ENCODE measurements at regions not wholly inside any gene's neighbourhood (a gene's known extent, or its start where the extent isn't known, plus 50 kb on each side); places are given as distances from the start of the nearest gene placed in this dataset.
"Not testable (repeated sequence)": the region's sequence is repeated elsewhere in the genome, so short reads cannot be mapped to it uniquely, and the experiment has no call there.

GRCh38 chr10:10716972-10717371 is 300.7 kb upstream of the CELF2 start:
- DNase-seq (ENCODE audit: low spot score in 2 of 2) (no peak), ATAC-seq (replicated peaks; ENCODE audit: extremely low read depth, poor library complexity, severe bottlenecking) (no peak)
- no peak overlapping the region for H3K27ac Mint-ChIP-seq (ENCODE audit: low read depth)
- H3K4me1 Mint-ChIP-seq = no peaks in the 10 kb centered on the region
- peaks cover 10% of the 10 kb centered on the region for H3K9me3 Mint-ChIP-seq
- peaks cover 9% of the 10 kb centered on the region for H3K27me3 Mint-ChIP-seq
- no peaks in the 10 kb centered on the region for H3K36me3 Mint-ChIP-seq (ENCODE audit: insufficient read depth)
- H3K4me3 Mint-ChIP-seq = no peak overlapping the region

- Mint-ChIP-seq H3K4me1 (no peaks in the 10 kb centered on the region), H3K4me3 (no peak overlapping the region), H3K27ac (ENCODE audit: low read depth) (no peak overlapping the region), H3K36me3 (ENCODE audit: insufficient read depth) (no peaks in the 10 kb centered on the region), H3K9me3 (no peaks in the 10 kb centered on the region), H3K27me3 (peaks cover 24% of the 10 kb centered on the region)
- DNase-seq (ENCODE audit: low spot score in 2 of 2) (no peak), ATAC-seq (replicated peaks; ENCODE audit: extremely low read depth, poor library complexity, severe bottlenecking) (no peak)
These were observed 295.2 kb upstream of the CELF2 start for GRCh38 chr10:10722422-10722821.

- Mint-ChIP-seq H3K4me3 (no peak overlapping the region), H3K4me1 (no peaks in the 10 kb centered on the region), H3K27me3 (peaks cover 24% of the 10 kb centered on the region), H3K9me3 (no peaks in the 10 kb centered on the region), H3K36me3 (ENCODE audit: insufficient read depth) (no peaks in the 10 kb centered on the region), H3K27ac (ENCODE audit: low read depth) (no peak overlapping the region)
- ATAC-seq (replicated peaks; ENCODE audit: extremely low read depth, poor library complexity, severe bottlenecking) (no peak), DNase-seq (ENCODE audit: low spot score in 2 of 2) (no peak)
These were observed 292.5 kb upstream of the CELF2 start for GRCh38 chr10:10725196-10725595.

- DNase-seq (ENCODE audit: low spot score in 2 of 2) (no peak), ATAC-seq (replicated peaks; ENCODE audit: extremely low read depth, poor library complexity, severe bottlenecking) (no peak)
- Mint-ChIP-seq H3K27ac (ENCODE audit: low read depth) (no peak overlapping the region), H3K4me1 (no peaks in the 10 kb centered on the region), H3K36me3 (ENCODE audit: insufficient read depth) (no peaks in the 10 kb centered on the region), H3K9me3 (no peaks in the 10 kb centered on the region), H3K4me3 (no peak overlapping the region), H3K27me3 (peaks cover 24% of the 10 kb centered on the region)
These were observed 291.6 kb upstream of the CELF2 start for GRCh38 chr10:10726101-10726500.

GRCh38 chr10:10727411-10727810 is 290.3 kb upstream of the CELF2 start:
- H3K27ac Mint-ChIP-seq (ENCODE audit: low read depth); H3K36me3 Mint-ChIP-seq (ENCODE audit: insufficient read depth); H3K9me3 Mint-ChIP-seq; DNase-seq (ENCODE audit: low spot score in 2 of 2); ATAC-seq (replicated peaks; ENCODE audit: extremely low read depth, poor library complexity, severe bottlenecking); H3K4me3 Mint-ChIP-seq; H3K4me1 Mint-ChIP-seq: not testable (repeated sequence)
- H3K27me3 Mint-ChIP-seq = peaks cover 24% of the 10 kb centered on the region

- Mint-ChIP-seq H3K27me3 (peaks cover 21% of the 10 kb centered on the region), H3K4me3 (no peak overlapping the region), H3K27ac (ENCODE audit: low read depth) (no peak overlapping the region), H3K9me3 (no peaks in the 10 kb centered on the region), H3K36me3 (ENCODE audit: insufficient read depth) (no peaks in the 10 kb centered on the region), H3K4me1 (no peaks in the 10 kb centered on the region)
- no peak for DNase-seq (ENCODE audit: low spot score in 2 of 2)
- ATAC-seq (replicated peaks; ENCODE audit: extremely low read depth, poor library complexity, severe bottlenecking) = no peak
These were observed 289.9 kb upstream of the CELF2 start for GRCh38 chr10:10727812-10728211.

- H3K27me3 Mint-ChIP-seq = peaks cover 13% of the 10 kb centered on the region
- H3K27ac Mint-ChIP-seq (ENCODE audit: low read depth) = no peak overlapping the region
- DNase-seq (ENCODE audit: low spot score in 2 of 2) = no peak
- H3K9me3 Mint-ChIP-seq = no peaks in the 10 kb centered on the region
- H3K4me1 Mint-ChIP-seq = no peaks in the 10 kb centered on the region
- ATAC-seq (replicated peaks; ENCODE audit: extremely low read depth, poor library complexity, severe bottlenecking) = no peak
- H3K4me3 Mint-ChIP-seq = no peak overlapping the region
- H3K36me3 Mint-ChIP-seq (ENCODE audit: insufficient read depth) = no peaks in the 10 kb centered on the region
These were observed 287.1 kb upstream of the CELF2 start for GRCh38 chr10:10730471-10731043.

- H3K4me1 Mint-ChIP-seq = no peaks in the 10 kb centered on the region
- no peak overlapping the region for H3K27ac Mint-ChIP-seq (ENCODE audit: low read depth)
- H3K36me3 Mint-ChIP-seq (ENCODE audit: insufficient read depth) = no peaks in the 10 kb centered on the region
- DNase-seq (ENCODE audit: low spot score in 2 of 2) (no peak), ATAC-seq (replicated peaks; ENCODE audit: extremely low read depth, poor library complexity, severe bottlenecking) (no peak)
- no peak overlapping the region for H3K4me3 Mint-ChIP-seq
- H3K27me3 Mint-ChIP-seq = peaks cover 16% of the 10 kb centered on the region
- no peaks in the 10 kb centered on the region for H3K9me3 Mint-ChIP-seq
These were observed 286.3 kb upstream of the CELF2 start for GRCh38 chr10:10731366-10731765.

- Mint-ChIP-seq H3K4me1 (no peaks in the 10 kb centered on the region), H3K27ac (ENCODE audit: low read depth) (no peak overlapping the region), H3K4me3 (no peak overlapping the region), H3K36me3 (ENCODE audit: insufficient read depth) (no peaks in the 10 kb centered on the region), H3K9me3 (no peaks in the 10 kb centered on the region), H3K27me3 (peaks cover 17% of the 10 kb centered on the region)
- no peak for DNase-seq (ENCODE audit: low spot score in 2 of 2)
- no peak for ATAC-seq (replicated peaks; ENCODE audit: extremely low read depth, poor library complexity, severe bottlenecking)
These were observed 283.2 kb upstream of the CELF2 start for GRCh38 chr10:10734356-10735064.

- Mint-ChIP-seq H3K9me3 (peaks cover 6% of the 10 kb centered on the region), H3K4me1 (no peaks in the 10 kb centered on the region), H3K36me3 (ENCODE audit: insufficient read depth) (no peaks in the 10 kb centered on the region), H3K27ac (ENCODE audit: low read depth) (no peak overlapping the region), H3K4me3 (no peak overlapping the region), H3K27me3 (peaks cover 32% of the 10 kb centered on the region)
- ATAC-seq (replicated peaks; ENCODE audit: extremely low read depth, poor library complexity, severe bottlenecking) (no peak), DNase-seq (ENCODE audit: low spot score in 2 of 2) (no peak)
These were observed 272.4 kb upstream of the CELF2 start for GRCh38 chr10:10745291-10745690.

GRCh38 chr10:10755490-10755889 is 262.2 kb upstream of the CELF2 start:
- H3K4me3 Mint-ChIP-seq = no peak overlapping the region

GRCh38 chr10:10758306-10758705 is 259.4 kb upstream of the CELF2 start:
- Mint-ChIP-seq H3K4me1 (no peaks in the 10 kb centered on the region), H3K9me3 (no peaks in the 10 kb centered on the region), H3K27me3 (peaks cover 23% of the 10 kb centered on the region), H3K36me3 (ENCODE audit: insufficient read depth) (peaks cover 2% of the 10 kb centered on the region), H3K27ac (ENCODE audit: low read depth) (no peak overlapping the region), H3K4me3 (no peak overlapping the region)
- no peak for DNase-seq (ENCODE audit: low spot score in 2 of 2)
- no peak for ATAC-seq (replicated peaks; ENCODE audit: extremely low read depth, poor library complexity, severe bottlenecking)

More at GRCh38 chr10:10755490-10755889, 262.2 kb upstream of the CELF2 start:
- Mint-ChIP-seq H3K27ac (ENCODE audit: low read depth) (no peak overlapping the region), H3K4me1 (no peaks in the 10 kb centered on the region), H3K36me3 (ENCODE audit: insufficient read depth) (peaks cover 2% of the 10 kb centered on the region), H3K27me3 (peaks cover 9% of the 10 kb centered on the region), H3K9me3 (no peaks in the 10 kb centered on the region)
- no peak for DNase-seq (ENCODE audit: low spot score in 2 of 2)
- ATAC-seq (replicated peaks; ENCODE audit: extremely low read depth, poor library complexity, severe bottlenecking) = no peak

- not testable (repeated sequence) for H3K4me3 Mint-ChIP-seq; H3K9me3 Mint-ChIP-seq; DNase-seq (ENCODE audit: low spot score in 2 of 2); H3K36me3 Mint-ChIP-seq (ENCODE audit: insufficient read depth); ATAC-seq (replicated peaks; ENCODE audit: extremely low read depth, poor library complexity, severe bottlenecking); H3K27ac Mint-ChIP-seq (ENCODE audit: low read depth); H3K4me1 Mint-ChIP-seq
- H3K27me3 Mint-ChIP-seq = peaks cover 38% of the 10 kb centered on the region
These were observed 257.9 kb upstream of the CELF2 start for GRCh38 chr10:10759806-10760205.
